Activated naive CD4-positive, alpha-beta T cell treated with anti-CD3 and anti-CD28 coated beads, Interleukin-2, amount 50 U/mL, for 16 hours (primary cell): ENCODE measurements at regions not wholly inside any gene's neighbourhood (a gene's known extent, or its start where the extent isn't known, plus 50 kb on each side); places are given as distances from the start of the nearest gene placed in this dataset.
"Not testable (repeated sequence)": the region's sequence is repeated elsewhere in the genome, so short reads cannot be mapped to it uniquely, and the experiment has no call there.

Experiments
- DNase-seq: peaks from one replicate; pipeline ENCODE4 v3.0.0-alpha.2; 2020

GRCh38 chr3:109809513-109809912 lies 472.2 kb upstream of the DPPA4 start:
- DNase-seq: no peak

- no peak for DNase-seq
Observed at GRCh38 chr3:109818081-109818480, 480.7 kb upstream of the DPPA4 start.

- DNase-seq: no peak
Observed at GRCh38 chr3:109819734-109820133, 482.4 kb upstream of the DPPA4 start.

- no peak for DNase-seq
Observed at GRCh38 chr3:109825971-109826810, 488.8 kb upstream of the DPPA4 start.

- DNase-seq: no peak
Observed at GRCh38 chr3:109831403-109831802, 494.1 kb upstream of the DPPA4 start.

GRCh38 chr3:109835958-109836357 lies 498.6 kb upstream of the DPPA4 start:
- DNase-seq: no peak

GRCh38 chr3:109851854-109852253 lies 514.5 kb upstream of the DPPA4 start:
- no peak for DNase-seq

GRCh38 chr3:109852283-109852682 lies 514.9 kb upstream of the DPPA4 start:
- DNase-seq: no peak

- DNase-seq: no peak
Observed at GRCh38 chr3:109853077-109853731, 515.9 kb upstream of the DPPA4 start.

GRCh38 chr3:109863701-109864100 lies 526.4 kb upstream of the DPPA4 start:
- no peak for DNase-seq

GRCh38 chr3:109864452-109864851 lies 527.1 kb upstream of the DPPA4 start:
- DNase-seq: no peak

GRCh38 chr3:109869586-109869985 lies 532.2 kb upstream of the DPPA4 start:
- DNase-seq: no peak

- DNase-seq: no peak
Observed at GRCh38 chr3:109874896-109875708, 537.8 kb upstream of the DPPA4 start.

GRCh38 chr3:109877616-109878015 lies 540.3 kb upstream of the DPPA4 start:
- DNase-seq: not testable (repeated sequence)

GRCh38 chr3:109882144-109882543 lies 544.8 kb upstream of the DPPA4 start:
- no peak for DNase-seq

- no peak for DNase-seq
Observed at GRCh38 chr3:109887293-109887692, 549.9 kb upstream of the DPPA4 start.

GRCh38 chr3:109888026-109888425 lies 550.7 kb upstream of the DPPA4 start:
- DNase-seq: no peak

- no peak for DNase-seq
Observed at GRCh38 chr3:109897734-109898133, 560.4 kb upstream of the DPPA4 start.

- no peak for DNase-seq
Observed at GRCh38 chr3:109899925-109900324, 562.6 kb upstream of the DPPA4 start.

GRCh38 chr3:109900783-109901182 lies 563.4 kb upstream of the DPPA4 start:
- no peak for DNase-seq

- no peak for DNase-seq
Observed at GRCh38 chr3:109902549-109902948, 565.2 kb upstream of the DPPA4 start.

- DNase-seq: no peak
Observed at GRCh38 chr3:109903100-109903499, 565.8 kb upstream of the DPPA4 start.

GRCh38 chr3:109910772-109911171 lies 573.4 kb upstream of the DPPA4 start:
- no peak for DNase-seq

GRCh38 chr3:109918740-109919139 lies 581.4 kb upstream of the DPPA4 start:
- no peak for DNase-seq
